GM12873 (cell line): ENCODE measurements at regions not wholly inside any gene's neighbourhood (a gene's known extent, or its start where the extent isn't known, plus 50 kb on each side); places are given as distances from the start of the nearest gene placed in this dataset.

ENCODE experiments used
- TF ChIP-seq, protein P1 (sequence below): IDR thresholded peaks from 2 replicates; pipeline ENCODE4 v1.5.1; 2012; ENCODE audit warnings: low read depth, mild to moderate bottlenecking, moderate library complexity, low read length, control low read depth; ENCODE audit not compliant: insufficient read depth; ENCODE audit errors: missing control alignments

DNA sequence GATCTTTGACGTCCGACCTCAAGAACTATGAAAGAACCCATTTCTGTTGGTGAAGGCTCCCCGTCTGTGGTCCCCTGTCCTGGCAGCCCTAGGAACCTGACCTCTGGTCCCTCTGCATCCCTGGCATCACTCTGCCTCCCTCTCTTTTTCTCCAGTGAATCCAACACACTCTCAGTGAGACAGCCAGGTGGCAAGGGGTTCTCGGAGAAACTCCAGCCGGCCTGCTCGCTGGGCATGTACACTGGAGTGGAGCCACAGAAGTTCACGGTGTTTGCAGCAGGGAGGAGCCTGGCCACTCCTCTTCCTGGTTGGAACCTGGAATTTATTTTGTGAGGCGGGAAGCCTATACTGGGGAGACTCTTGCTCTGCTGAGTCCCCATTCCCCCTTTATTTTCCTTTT is 230.2 kb upstream of the AJAP1 start:
- TF ChIP-seq, protein P1, sequence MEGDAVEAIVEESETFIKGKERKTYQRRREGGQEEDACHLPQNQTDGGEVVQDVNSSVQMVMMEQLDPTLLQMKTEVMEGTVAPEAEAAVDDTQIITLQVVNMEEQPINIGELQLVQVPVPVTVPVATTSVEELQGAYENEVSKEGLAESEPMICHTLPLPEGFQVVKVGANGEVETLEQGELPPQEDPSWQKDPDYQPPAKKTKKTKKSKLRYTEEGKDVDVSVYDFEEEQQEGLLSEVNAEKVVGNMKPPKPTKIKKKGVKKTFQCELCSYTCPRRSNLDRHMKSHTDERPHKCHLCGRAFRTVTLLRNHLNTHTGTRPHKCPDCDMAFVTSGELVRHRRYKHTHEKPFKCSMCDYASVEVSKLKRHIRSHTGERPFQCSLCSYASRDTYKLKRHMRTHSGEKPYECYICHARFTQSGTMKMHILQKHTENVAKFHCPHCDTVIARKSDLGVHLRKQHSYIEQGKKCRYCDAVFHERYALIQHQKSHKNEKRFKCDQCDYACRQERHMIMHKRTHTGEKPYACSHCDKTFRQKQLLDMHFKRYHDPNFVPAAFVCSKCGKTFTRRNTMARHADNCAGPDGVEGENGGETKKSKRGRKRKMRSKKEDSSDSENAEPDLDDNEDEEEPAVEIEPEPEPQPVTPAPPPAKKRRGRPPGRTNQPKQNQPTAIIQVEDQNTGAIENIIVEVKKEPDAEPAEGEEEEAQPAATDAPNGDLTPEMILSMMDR = no peak

DNA sequence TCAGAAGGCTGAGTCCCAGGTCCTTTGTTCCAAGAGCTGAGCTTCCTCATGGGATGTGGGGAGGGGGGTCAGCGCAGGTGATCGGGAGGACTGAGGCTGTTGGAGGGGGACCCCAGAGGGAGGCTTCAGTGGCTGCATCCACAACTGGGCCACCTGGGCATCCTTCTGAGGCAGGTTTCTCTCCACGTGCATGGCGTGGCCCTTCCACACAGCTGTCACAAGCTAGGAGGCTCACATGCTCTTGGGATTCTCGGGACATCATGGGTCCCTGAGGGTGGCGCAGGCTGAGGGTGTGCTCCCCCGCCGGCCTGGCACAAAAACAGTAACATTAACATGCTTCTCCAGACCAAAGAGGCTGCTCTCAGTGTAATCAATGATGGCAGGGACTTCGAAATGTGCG is 229.6 kb upstream of the AJAP1 start:
- TF ChIP-seq, protein P1 = no peak

DNA sequence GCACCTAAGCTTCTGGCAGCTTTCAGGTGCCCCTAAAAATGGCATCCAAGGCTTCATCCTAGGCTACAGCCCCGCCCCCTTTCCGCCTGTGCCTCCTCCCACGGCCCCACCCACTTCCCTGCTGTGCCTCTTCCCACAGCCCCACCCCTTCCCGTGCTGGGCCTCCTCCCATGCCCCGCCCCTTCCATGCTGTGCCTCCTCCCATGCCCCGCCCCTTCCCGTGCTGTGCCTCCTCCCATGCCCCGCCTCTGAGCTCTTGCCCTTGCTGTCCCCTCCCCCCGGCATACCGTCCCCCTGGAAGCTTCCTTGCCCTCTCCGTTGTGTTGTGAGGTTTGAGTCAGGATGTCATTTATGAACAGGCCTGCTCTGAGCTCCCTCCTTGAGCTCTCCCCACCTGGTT is 228.5 kb upstream of the AJAP1 start:
- TF ChIP-seq, protein P1 = no peak

DNA sequence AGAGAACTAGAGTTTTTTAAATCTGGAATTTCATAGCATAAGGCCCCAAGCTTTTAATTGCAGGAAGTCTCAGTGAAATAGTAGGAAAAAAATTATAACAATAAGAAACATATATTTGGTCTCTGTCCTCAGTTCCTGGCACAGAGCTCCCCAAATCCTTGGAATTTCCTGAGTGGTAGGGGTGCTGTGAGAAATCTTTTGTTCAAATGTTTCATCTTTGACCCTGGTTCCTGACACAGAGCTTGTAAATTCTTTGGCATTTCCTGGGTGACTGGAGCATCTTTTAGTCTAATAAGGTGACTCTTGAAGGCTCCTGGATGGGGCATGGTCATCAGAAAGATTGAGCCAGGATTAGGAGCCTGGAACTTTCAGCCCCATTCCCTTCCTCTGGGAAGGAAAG is 225.7 kb upstream of the AJAP1 start:
- TF ChIP-seq, protein P1 = no peak

DNA sequence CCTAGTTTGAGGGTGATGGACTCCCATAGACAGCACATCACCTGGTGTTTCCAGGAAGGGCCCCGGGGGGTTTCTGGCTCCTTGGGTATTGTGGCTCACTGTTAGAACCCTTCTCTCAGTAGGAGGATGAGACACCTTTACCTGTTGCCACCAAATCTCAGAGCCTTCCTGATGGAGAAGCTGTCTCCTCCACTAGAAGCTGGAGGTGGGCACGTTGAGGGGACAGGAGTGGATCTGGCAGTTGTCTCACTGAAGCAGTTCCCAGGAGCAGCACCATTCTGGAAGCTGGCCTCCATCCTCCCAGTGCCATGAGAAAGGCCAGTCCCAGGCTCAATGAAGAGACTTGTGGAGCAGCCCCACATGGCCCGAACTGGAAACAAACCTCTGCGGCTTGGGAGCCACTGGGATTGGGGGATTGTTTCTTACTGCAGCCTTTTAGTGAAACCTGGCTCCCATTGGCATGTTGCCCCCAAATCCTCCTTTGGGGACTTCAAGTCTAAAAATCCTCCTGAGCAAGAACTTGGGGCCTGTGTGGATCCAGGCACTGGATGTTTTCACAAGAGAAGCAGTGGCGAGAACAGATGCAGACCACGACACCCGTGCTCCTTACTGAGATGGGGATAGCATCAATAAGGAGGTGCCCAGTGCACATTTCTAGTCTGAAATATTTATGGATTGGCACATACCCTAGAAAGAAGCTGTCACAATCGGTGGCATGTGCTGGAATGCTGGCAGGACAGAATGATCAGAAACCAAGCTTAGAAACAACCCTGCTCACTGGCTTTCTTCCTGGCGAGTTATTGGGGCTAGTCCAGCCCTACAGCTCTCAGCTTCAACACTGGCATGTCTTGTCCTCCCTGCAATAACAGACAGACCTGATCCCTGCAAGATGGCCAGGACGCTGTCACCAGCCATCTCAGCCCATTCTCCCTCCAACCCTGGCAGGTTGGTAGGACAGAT is 223.7 kb upstream of the AJAP1 start:
- TF ChIP-seq, protein P1 = no peak

DNA sequence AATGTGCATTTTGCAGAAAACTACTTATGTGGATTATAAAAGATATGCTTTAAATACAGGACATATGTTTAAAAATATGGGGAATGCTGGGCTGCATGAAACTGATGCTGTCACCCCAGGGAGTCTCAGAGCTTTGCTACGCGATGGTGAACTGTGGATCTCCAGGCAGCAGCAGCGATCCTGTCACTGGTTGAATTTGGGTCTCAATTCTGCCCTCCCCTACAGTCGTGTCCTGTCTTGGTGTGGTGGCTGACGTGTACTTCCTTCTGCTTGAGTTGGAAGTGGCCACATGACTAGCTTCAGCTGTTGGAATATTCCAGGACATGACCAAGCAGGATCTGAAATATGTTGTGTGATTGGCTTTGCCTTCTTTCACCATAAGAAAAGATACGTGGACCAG is 222.9 kb upstream of the AJAP1 start:
- TF ChIP-seq, protein P1 = no peak

DNA sequence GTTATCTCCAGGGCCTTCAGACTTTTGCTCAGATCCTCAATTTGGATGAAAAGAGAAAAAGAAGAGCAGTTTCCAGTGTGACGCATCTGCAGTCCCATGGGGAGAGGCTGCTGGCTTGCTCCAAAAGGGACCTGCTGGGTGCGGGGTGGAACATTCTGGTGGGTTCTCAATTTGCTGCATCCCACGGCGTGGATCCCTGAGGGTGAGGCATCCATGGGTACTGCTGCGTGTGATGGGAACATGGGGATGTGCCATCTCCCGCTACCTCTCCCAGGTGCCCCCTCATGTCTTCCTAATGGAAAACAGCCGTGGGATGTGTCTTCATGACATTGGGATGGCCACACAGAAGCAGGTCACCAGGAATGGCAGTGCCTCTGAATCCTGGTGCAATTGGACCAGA is 221.3 kb upstream of the AJAP1 start:
- TF ChIP-seq, protein P1 = no peak
